IPS-NIHi7 (cell line): ENCODE measurements at regions not wholly inside any gene's neighbourhood (a gene's known extent, or its start where the extent isn't known, plus 50 kb on each side); places are given as distances from the start of the nearest gene placed in this dataset.

Experiments
- DNase-seq: peaks from one replicate; pipeline ENCODE4 v3.0.0; 2012; ENCODE audit warnings: mixed read lengths; ENCODE audit errors: extremely low spot score

DNA sequence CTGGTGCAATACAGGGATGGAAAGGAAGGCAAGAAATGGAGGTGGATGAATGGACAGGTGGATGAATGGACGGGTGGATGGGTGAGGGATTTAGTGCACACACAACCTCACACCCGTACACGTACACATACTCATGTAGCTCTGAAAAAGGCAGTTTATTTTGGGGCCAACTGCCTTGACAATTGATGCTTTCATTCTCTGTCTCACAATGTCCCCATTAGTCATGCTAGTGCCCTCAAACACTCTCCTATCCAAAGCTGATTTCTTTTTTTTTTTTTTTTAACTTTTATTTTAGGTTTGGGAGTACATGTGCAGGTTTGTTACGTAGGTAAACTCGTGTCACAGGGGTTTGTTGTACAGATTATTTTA is 495.0 kb downstream of the DMAC1 start:
- DNase-seq: no peak

DNA sequence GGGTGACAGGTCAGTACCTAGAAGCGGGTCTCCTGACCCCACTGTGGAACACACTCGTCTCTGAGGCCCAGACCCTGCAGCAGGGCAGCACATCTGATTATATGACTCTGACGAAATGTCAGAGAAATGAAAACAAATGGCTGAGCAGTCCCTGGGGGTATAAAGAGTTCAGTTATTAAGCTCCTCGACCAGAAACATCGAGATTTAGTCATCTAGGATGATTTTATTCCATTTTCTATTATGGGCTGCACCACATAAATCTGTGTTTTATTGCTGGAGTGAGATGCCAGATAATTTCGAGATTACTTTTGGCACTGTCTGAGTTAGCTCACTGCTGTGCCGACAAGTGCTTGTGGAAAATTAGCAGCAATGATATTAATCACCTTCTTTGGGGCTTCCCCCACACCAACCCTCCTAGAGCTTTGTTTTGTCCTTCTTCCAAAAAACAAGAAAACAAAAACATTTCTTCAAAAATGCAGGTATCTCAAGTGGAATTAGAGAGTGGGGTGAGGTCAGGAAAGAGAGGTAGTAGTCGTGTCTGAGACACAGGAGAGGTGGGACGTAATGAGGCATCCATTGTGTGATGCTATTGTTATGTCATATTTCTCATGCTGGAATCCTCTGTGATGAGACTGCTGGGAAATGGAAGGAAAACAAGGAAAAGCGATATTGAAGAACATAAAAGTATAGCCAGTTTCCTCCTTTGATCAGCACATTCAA is 495.5 kb downstream of the DMAC1 start:
- no peak for DNase-seq

- no peak for DNase-seq
Observed at GRCh38 chr9:7300484-7300883, 499.1 kb downstream of the DMAC1 start.

DNA sequence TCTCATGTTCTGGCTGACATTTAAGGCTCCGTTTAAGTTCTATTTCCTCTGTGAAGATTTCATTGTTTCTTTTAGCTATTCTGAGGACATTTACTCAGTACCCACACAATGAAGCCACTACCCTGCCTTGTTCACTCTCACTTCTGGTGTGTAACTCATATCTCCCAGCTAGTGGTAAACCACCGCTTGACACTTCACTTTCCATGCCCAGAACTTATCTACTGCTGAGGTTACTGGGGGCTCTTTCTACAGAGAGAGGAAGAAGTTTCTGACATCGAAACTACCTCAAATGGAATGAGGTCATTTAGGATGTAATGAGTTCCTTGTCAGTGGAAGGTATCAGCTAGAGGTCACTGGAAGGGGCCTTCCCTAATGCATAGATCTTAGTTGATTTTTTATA is 501.5 kb downstream of the DMAC1 start:
- no peak for DNase-seq

- DNase-seq: no peak
Observed at GRCh38 chr9:7297521-7297920, 502.1 kb downstream of the DMAC1 start.

- DNase-seq: no peak
Observed at GRCh38 chr9:7293091-7293490, 506.5 kb downstream of the DMAC1 start.

- DNase-seq: no peak
Observed at GRCh38 chr9:7289773-7290172, 509.8 kb downstream of the DMAC1 start.

DNA sequence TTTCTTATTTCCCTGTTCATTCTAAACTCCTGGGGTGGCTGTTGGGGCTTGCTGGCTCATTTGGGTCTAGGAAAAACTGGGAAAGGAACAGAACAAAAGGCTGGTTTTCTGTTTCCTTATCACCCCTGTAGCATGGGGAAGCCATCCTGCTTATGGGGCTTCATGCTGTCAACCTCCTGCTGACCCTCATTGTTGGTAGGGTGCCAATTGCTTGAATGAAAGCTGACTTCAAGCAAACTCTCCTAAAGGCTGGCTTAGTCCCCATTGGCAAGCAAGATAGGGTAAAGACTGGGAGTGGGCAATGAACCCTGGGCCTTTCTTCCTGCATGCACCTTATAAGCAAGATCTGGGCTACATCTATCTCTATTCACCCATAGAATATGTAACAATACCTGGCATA is 511.6 kb downstream of the DMAC1 start:
- DNase-seq: no peak

DNA sequence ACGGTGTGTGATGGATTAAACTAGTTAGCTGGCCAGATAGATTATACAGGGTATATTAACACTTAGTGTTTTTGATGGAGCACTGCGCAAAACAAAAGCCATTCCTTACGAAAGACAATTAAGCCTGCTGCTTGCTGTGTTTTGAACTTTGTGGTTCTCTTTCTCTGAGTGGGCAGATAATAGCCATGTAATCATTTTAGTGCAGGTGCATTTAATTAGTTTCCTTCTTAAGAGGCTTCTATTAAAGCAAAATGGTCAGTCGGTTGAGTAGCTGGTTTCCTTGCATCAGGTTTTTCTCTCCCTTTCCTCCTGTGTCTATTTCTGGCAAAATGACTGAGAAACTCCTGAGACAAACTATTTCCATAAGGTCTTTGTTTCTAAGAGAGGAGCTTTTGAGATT is 512.5 kb downstream of the DMAC1 start:
- DNase-seq: no peak

DNA sequence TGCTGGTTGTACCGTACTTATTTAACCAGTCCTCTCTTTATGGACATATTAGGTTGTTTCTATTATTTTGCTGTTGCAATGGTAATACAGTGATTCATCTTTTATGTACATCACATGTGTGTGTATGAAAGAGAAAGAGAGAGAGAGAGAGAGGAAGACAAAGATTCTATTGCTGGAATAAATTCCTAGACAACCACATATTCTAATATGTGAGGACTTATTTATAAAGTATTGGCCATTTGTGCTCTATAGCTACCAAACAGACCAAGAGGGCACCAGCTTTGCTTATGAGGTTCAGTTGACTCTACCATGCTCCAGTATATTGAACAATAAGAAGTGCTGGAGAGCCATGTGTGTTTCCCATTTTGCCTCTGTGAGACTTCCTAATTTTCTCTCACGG is 513.5 kb downstream of the DMAC1 start:
- no peak for DNase-seq

DNA sequence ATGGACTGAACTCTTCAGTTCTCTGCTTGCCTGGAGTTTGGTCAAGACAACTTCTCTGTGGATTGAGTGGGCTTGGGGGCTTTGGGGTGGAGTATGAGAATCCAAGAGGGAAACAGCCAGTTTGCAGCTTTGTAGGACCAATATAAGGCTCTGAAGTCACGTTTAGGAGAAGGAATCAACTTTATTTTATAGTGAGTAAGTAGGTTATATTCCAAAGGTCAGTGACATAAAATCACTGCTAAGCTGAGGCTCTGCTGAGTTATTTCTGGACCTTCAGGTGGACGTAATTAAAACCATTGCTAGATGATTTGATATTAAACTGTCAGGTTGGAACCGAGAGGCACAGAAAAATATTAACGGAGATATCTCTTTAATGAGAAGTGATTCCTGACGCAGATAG is 514.4 kb downstream of the DMAC1 start:
- DNase-seq: no peak

DNA sequence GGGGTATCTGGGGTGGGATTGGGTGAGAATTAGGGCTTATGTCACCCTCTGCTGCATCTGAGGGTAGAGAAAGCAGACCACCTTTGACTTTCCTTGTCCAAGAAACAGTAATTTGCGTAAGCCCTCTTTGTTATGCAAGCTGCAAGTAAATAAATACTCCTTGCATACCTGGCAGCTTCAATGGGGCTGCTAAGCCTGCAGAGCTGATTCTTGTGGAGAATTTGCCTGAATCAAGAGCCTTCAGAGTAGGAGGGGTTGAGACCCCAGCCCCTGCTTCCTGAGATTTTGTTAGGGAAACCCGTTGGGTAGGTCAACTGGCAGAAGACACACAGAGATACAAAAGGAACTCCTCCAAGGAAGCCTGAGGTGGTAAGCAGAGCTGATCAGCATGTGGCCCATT is 515.1 kb downstream of the DMAC1 start:
- peak; percentile 42 for DNase-seq

- DNase-seq: no peak
Observed at GRCh38 chr9:7284117-7284516, 515.5 kb downstream of the DMAC1 start.

DNA sequence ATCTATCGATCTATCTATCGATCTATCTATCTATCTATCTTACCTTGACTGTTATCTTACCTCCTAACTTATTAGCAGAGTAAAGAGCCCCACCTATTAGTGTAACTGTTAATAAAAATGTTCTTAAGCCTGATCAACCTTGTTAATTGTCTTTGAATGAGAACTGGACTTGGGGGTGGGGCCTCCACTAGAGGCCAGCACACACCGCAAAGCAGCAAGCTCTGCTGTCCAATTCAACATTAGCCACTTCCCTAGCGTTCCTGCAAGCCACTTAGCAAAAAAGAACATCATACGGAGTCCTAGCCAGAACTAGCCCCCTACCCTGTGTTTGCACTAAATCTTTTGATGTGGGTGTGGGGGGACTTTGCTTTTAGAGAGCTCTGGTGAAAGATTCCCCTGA is 515.8 kb downstream of the KDM4C start:
- DNase-seq: peak; percentile 44

- no peak for DNase-seq
Observed at GRCh38 chr9:7266911-7267595, 509.3 kb downstream of the KDM4C start.

DNA sequence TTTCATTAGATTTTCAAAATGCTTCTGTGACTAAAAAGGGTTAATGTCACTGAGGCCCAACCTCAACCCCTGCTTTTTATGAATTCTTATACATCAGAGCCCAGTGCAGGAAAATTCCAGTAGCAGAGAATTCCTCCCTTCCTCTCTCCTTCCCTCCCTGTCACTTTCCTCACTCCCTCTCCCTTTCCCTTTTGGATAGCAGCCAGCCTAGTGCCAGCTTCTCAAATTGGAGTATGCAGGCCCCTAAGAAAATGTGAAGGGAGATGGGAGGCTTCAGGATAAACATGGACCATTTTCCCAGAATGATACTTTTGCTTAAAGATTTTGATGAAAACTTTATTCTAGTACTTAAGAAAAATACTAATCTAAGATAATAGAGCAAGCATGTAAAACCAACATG is 507.4 kb downstream of the KDM4C start:
- no peak for DNase-seq

- no peak for DNase-seq
Observed at GRCh38 chr9:7259544-7260241, 501.9 kb downstream of the KDM4C start.

GRCh38 chr9:7258688-7259396 is 501.1 kb downstream of the KDM4C start:
- no peak for DNase-seq

DNA sequence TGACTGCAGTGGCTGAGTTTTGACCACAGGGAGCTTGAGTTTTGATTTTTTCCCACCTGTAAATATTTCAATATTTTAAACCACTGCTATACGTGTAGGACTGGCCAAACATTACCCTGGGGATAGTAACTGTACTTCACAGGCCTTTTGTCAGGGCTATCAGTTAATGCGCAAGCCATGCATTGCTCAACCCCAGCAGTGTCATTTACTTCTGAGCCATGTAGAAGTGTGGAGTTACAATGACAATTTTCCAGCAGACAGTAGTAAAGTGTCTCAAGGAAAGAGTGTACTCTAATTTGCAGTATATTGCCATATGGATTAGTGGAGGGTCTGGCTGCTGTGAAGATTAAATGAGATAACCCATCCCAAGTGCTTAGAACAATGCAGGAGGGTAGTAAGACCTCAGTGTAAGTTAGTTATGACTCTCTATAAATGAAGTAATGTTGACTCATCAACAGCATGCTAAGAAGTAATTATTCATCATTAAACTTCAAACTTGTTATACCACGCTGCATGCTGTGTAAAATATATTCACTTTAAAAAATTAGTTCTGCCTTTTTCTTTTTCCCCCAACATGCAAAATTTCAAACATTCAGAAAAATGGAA is 489.2 kb downstream of the KDM4C start:
- no peak for DNase-seq

- DNase-seq: no peak
Observed at GRCh38 chr9:7245976-7246580, 488.3 kb downstream of the KDM4C start.

DNA sequence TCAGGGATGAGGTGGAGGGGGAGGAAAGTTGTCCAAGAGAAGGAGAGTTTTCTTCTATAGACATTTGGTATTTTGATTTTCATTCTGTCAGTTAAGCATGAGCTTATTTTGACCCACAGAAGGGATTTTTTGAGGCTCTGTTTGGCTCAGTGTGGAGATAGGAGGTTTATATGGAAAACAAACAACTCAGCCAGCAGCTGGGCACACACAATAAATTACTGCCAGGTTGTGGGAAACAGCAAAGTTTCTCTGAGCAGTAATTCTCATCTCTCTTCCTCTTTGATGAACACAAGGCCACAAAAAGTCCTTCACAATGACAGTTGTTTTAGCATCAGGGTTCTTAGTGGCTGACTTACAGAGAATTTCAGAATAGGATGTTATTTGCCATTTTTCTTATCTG is 486.1 kb downstream of the KDM4C start:
- no peak for DNase-seq

DNA sequence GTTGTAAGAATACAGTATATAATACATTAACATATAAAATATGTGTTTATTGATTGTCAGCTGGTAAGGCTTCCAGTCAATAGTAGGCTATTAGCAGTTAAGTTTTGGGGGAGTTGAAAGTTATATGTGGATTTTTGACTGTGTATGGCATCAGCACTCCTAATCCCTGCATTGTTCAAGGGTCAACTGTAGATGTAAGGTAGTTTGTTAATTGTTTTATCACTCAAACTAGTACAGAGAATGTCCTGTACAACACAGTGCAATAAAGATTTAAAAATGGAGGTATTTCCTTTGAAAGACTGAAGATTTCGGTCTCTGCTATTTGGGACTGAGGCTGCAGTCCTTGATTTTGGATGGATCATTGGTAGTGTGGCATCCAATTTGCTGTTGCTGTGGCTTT is 484.4 kb downstream of the KDM4C start:
- no peak for DNase-seq
